SJCRH30 (cell line): ENCODE measurements at regions not wholly inside any gene's neighbourhood (a gene's known extent, or its start where the extent isn't known, plus 50 kb on each side); places are given as distances from the start of the nearest gene placed in this dataset.

ENCODE experiments used
- DNase-seq, 2 experiments: peaks; one replicate each; pipeline ENCODE4 v3.0.0-alpha.2; 2015 to 2020
- H3K27ac ChIP-seq: fragments of 250-450 bp; sonication (Bioruptor Pico); 2 replicates; pipeline ENCODE4 v1.5.1; 2020; ENCODE audit warnings: mild to moderate bottlenecking, moderate library complexity
- H3K27me3 ChIP-seq: fragments of 250-450 bp; sonication (Bioruptor Pico); 2 replicates; pipeline ENCODE4 v1.5.1; 2020; ENCODE audit warnings: mild to moderate bottlenecking, moderate library complexity
- H3K36me3 ChIP-seq: fragments of 250-450 bp; sonication (Bioruptor Pico); 2 replicates; pipeline ENCODE4 v1.5.1; 2020; ENCODE audit warnings: mild to moderate bottlenecking, moderate library complexity
- H3K4me1 ChIP-seq: fragments of 250-450 bp; sonication (Bioruptor Pico); 2 replicates; pipeline ENCODE4 v1.5.1; 2020; ENCODE audit warnings: mild to moderate bottlenecking, moderate library complexity
- H3K4me3 ChIP-seq: fragments of 250-450 bp; sonication (Bioruptor Pico); 2 replicates; pipeline ENCODE4 v1.5.1; 2020; ENCODE audit warnings: mild to moderate bottlenecking, moderate library complexity
- H3K9me3 ChIP-seq: fragments of 250-450 bp; sonication (Bioruptor Pico); replicated peaks from 2 replicates; pipeline ENCODE4 v1.5.1; 2020; ENCODE audit warnings: mild to moderate bottlenecking, moderate library complexity

- H3K27me3 ChIP-seq = no peaks in the 10 kb centered on the region; the same call in 1 of the 2 replicates
- no peak overlapping the region for H3K4me3 ChIP-seq
- no peak overlapping the region for H3K27ac ChIP-seq
- no peaks in the 10 kb centered on the region for H3K9me3 ChIP-seq
- H3K4me1 ChIP-seq = no peaks in the 10 kb centered on the region
- DNase-seq = no peak
- H3K36me3 ChIP-seq = no peaks in the 10 kb centered on the region
Observed at GRCh38 chr2:71944806-71945602, 202.7 kb downstream of the CYP26B1 start.

DNA sequence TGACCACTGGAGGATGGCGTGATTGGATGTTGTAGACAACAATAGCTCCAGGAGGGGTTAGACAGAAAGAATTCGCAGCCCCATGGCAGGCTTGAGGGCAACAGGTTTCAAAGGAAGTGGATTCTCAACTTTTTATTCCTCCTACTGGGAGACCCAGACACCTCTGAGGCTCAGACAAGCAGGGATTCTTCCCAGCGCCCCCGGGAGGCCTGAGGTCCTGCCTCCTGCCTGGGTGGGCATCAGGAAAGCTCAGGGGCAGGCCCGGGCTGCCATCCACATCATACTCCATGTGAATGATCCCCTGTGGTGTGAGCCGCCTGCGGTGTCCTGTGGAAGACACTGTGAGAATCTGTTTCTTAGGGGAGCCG is 203.5 kb downstream of the CYP26B1 start:
- no peak overlapping the region for H3K27ac ChIP-seq
- H3K4me3 ChIP-seq = no peak overlapping the region
- H3K27me3 ChIP-seq = no peaks in the 10 kb centered on the region; the same call in 1 of the 2 replicates
- no peaks in the 10 kb centered on the region for H3K36me3 ChIP-seq
- H3K4me1 ChIP-seq = no peaks in the 10 kb centered on the region
- H3K9me3 ChIP-seq = no peaks in the 10 kb centered on the region
- no peak for DNase-seq

- no peaks in the 10 kb centered on the region for H3K9me3 ChIP-seq
- no peak for DNase-seq
- no peaks in the 10 kb centered on the region; the same call in 1 of the 2 replicates for H3K27me3 ChIP-seq
- H3K36me3 ChIP-seq = no peaks in the 10 kb centered on the region
- H3K4me3 ChIP-seq = no peak overlapping the region
- no peak overlapping the region for H3K27ac ChIP-seq
- no peaks in the 10 kb centered on the region for H3K4me1 ChIP-seq
Observed at GRCh38 chr2:71943238-71944182, 204.2 kb downstream of the CYP26B1 start.

GRCh38 chr2:71941726-71942525 is 205.7 kb downstream of the CYP26B1 start:
- Histone ChIP-seq H3K9me3 (no peaks in the 10 kb centered on the region), H3K4me3 (no peak overlapping the region), H3K27ac (no peak overlapping the region), H3K4me1 (no peaks in the 10 kb centered on the region), H3K27me3 (no peaks in the 10 kb centered on the region; the same call in 1 of the 2 replicates), H3K36me3 (no peaks in the 10 kb centered on the region)
- DNase-seq = no peak

DNA sequence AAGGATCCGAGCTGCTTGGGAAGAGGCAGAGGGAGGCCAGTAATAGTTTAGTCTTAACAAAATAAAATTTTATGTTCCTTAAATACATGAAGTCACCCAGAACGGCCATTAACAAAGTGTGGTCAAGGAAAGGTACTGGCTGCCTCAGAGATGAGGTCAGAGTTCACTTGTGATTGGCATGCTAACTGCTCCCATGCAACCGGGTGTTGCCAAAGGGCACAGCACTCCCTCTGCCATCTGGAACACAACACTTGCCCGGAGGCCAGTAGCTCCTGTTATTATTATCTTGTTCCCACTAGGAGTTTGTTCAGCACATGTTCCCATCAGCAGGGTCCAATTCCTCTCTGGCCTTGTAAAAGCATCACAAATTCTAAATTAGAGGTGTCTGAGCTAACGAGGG is 207.0 kb downstream of the CYP26B1 start:
- Histone ChIP-seq H3K4me3 (no peak overlapping the region), H3K27me3 (no peaks in the 10 kb centered on the region; the same call in 1 of the 2 replicates), H3K36me3 (no peaks in the 10 kb centered on the region), H3K27ac (no peak overlapping the region), H3K9me3 (no peaks in the 10 kb centered on the region), H3K4me1 (no peaks in the 10 kb centered on the region)
- DNase-seq = no peak

DNA sequence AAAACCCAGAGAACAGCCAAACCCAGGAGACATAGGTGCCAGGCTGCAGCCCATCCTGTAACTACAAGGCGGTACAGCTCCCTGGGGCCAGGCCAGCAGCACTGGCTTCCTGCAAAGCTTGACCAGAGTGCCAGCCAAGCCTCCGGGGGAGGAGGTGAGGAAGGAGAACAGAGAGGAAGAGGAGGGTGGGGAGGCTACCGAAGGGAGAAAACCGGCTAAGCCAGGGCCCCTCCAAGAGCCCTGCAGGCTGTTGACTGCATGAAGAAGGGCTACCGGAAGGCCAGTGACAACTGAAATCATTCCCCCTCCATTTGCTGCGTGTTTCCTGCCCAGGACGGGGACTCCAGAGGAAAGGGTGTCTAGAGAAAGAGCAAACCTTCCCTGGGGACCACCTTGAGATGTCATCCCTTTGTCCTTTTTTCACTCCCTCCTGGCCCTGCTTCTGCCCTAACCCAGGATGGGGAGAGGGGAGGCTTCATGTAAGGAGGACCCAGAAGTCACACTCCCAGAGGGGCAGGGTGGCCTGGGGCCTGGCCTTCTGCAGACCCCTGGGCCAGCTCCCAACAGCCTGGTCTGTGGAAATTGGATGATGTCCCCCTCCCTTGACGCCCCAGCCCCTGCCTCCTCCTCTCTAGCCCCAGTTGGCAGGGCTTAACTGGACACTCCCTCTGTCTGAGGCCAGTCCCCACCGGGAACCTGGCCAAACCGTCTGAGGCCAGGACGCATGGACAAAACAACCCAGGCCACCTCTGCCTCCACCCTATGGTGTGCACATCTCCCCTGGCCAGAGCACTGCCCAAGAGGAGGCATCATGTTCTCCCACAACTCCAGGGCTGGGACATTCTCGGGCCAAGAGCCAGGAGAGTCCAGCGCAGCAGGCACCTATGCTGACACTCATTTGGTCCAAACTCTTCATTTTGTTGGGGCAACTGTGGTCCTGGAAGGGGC is 207.8 kb downstream of the CYP26B1 start:
- DNase-seq = no peak
- no peaks in the 10 kb centered on the region; the same call in 1 of the 2 replicates for H3K27me3 ChIP-seq
- no peaks in the 10 kb centered on the region for H3K9me3 ChIP-seq
- no peak overlapping the region for H3K4me3 ChIP-seq
- H3K36me3 ChIP-seq = no peaks in the 10 kb centered on the region
- H3K4me1 ChIP-seq = no peaks in the 10 kb centered on the region
- no peak overlapping the region for H3K27ac ChIP-seq

GRCh38 chr2:71938659-71939587 is 208.7 kb downstream of the CYP26B1 start:
- Histone ChIP-seq H3K36me3 (no peaks in the 10 kb centered on the region), H3K9me3 (no peaks in the 10 kb centered on the region), H3K4me1 (no peaks in the 10 kb centered on the region), H3K27ac (no peak overlapping the region), H3K4me3 (no peak overlapping the region), H3K27me3 (no peaks in the 10 kb centered on the region; the same call in 1 of the 2 replicates)
- no peak for DNase-seq

- Histone ChIP-seq H3K27me3 (no peaks in the 10 kb centered on the region; the same call in 1 of the 2 replicates), H3K36me3 (no peaks in the 10 kb centered on the region), H3K27ac (no peak overlapping the region), H3K4me3 (no peak overlapping the region), H3K4me1 (no peaks in the 10 kb centered on the region), H3K9me3 (no peaks in the 10 kb centered on the region)
- no peak for DNase-seq
Observed at GRCh38 chr2:71938108-71938507, 209.6 kb downstream of the CYP26B1 start.

DNA sequence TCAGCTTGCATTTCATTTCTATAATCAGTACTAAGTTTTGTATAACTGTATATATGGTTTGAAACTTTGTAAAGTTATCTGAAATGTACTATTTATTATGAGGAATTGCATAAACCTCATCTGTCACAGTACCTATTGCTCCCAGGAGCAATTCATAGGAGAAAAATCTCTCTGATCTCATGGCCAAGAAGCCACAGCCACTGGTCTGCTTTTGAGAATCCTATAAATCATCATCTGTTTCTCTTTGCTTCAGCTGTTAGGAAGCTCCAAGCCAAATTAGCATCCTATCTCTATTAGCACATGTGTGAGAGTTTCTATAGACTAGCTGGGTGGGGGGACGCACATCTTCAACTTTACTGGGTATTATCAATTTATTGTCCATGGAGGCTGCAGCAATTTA is 210.3 kb downstream of the CYP26B1 start:
- Histone ChIP-seq H3K9me3 (no peaks in the 10 kb centered on the region), H3K4me1 (no peaks in the 10 kb centered on the region), H3K27me3 (no peaks in the 10 kb centered on the region), H3K4me3 (no peak overlapping the region), H3K27ac (no peak overlapping the region), H3K36me3 (no peaks in the 10 kb centered on the region)
- no peak for DNase-seq

- H3K27ac ChIP-seq = no peak overlapping the region
- no peak overlapping the region for H3K4me3 ChIP-seq
- H3K9me3 ChIP-seq = no peaks in the 10 kb centered on the region
- no peak for DNase-seq
- no peaks in the 10 kb centered on the region for H3K36me3 ChIP-seq
- H3K27me3 ChIP-seq = no peaks in the 10 kb centered on the region
- no peaks in the 10 kb centered on the region for H3K4me1 ChIP-seq
Observed at GRCh38 chr2:71936076-71937030, 211.3 kb downstream of the CYP26B1 start.

DNA sequence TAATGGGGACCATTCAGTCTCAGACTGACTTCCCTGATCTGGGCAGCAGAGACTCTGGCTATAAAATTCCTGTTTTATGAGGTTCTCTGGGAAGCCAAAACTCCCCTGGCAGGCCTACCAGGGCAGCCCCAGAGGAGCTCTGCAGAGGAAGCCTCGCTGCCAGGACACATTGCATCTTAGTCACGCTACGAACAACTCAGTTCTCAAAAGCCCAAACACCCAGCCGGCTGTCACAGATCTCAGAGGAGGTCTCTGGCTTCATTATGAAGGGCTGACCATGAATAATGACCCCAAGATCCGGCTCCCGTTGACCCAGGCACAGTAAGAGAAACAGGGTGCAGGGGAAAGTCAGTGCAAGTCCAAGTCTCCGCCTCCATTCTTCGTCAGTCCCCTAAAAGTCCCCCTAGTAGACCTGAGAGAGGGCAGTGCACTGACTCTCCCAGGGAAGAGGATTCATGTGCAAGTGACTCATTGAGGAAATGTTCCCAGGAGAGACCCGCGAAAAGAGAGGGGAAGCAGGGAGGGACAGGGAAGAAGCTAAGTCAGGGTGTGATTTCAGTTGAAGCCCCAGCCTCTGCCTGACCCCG is 212.3 kb downstream of the CYP26B1 start:
- DNase-seq = no peak
- H3K27ac ChIP-seq = no peak overlapping the region
- H3K4me3 ChIP-seq = no peak overlapping the region
- no peaks in the 10 kb centered on the region for H3K36me3 ChIP-seq
- H3K4me1 ChIP-seq = no peaks in the 10 kb centered on the region
- H3K27me3 ChIP-seq = peaks cover 2% of the 10 kb centered on the region; the same call in 1 of the 2 replicates
- no peaks in the 10 kb centered on the region for H3K9me3 ChIP-seq
